PC-9 (cell line): ENCODE measurements at regions not wholly inside any gene's neighbourhood (a gene's known extent, or its start where the extent isn't known, plus 50 kb on each side); places are given as distances from the start of the nearest gene placed in this dataset.

Experiments
- BruUV-seq: library from RNA; stranded (reverse); fragments of 400-500 nt; replicated peaks from 2 replicates; lab custom pipeline; 2021; lab: Mats Ljungman, UMichigan
- CTCF ChIA-PET: fragments of 300-600 bp; sonication (Branson Sonifier 250); formaldehyde crosslinking; loops from one replicate; lab custom pipeline; 2022; ENCODE audit warnings: antibody characterized with exemption; lab: Charles Lee
- POLR2A ChIA-PET: fragments of 300-600 bp; sonication (Branson Sonifier 250); formaldehyde crosslinking; loops from one replicate; lab custom pipeline; 2022; ENCODE audit warnings: antibody characterized with exemption; ENCODE audit not compliant: unreplicated experiment; lab: Charles Lee
- DNase-seq, 2 experiments: peaks; one replicate each; pipeline versions ENCODE4 v3.0.0 to v3.0.0-alpha.2; 2015 to 2022; ENCODE audit warnings: mixed read lengths in 1 of 2
- H2AFZ ChIP-seq: fragments of 200-600 bp; sonication (generic); 2 replicates; pipeline ENCODE4 v1.8.1; 2017; ENCODE audit warnings: antibody characterized with exemption
- H3F3A ChIP-seq: fragments of 200-600 bp; sonication (generic); 2 replicates; pipeline ENCODE4 v1.8.1; 2017; ENCODE audit warnings: antibody characterized with exemption, mild to moderate bottlenecking, low read depth; ENCODE audit not compliant: insufficient read depth
- H3K27ac ChIP-seq: fragments of 200-600 bp; sonication (generic); 2 replicates; pipeline ENCODE4 v1.6.1; 2016; ENCODE audit warnings: mixed run types
- H3K27me3 ChIP-seq: fragments of 200-600 bp; sonication (generic); 2 replicates; pipeline ENCODE4 v1.6.1; 2016; ENCODE audit warnings: low read depth, mixed run types; ENCODE audit not compliant: insufficient read depth
- H3K36me3 ChIP-seq: fragments of 200-600 bp; sonication (generic); 2 replicates; pipeline ENCODE4 v1.6.1; 2016; ENCODE audit warnings: low read depth, mixed run types
- H3K4me1 ChIP-seq: fragments of 200-600 bp; sonication (generic); replicated peaks from 2 replicates; pipeline ENCODE4 v1.6.1; 2016; ENCODE audit warnings: mixed run types; ENCODE audit not compliant: insufficient read depth
- H3K4me2 ChIP-seq: fragments of 200-600 bp; sonication (generic); 2 replicates; pipeline ENCODE4 v1.6.1; 2017; ENCODE audit warnings: mixed run types
- H3K4me3 ChIP-seq: fragments of 200-600 bp; sonication (generic); 2 replicates; pipeline ENCODE4 v1.6.1; 2016; ENCODE audit warnings: mixed run types
- H3K79me2 ChIP-seq: fragments of 200-600 bp; sonication (generic); 2 replicates; pipeline ENCODE4 v1.6.1; 2017; ENCODE audit warnings: low read depth, mixed run types
- H3K9me2 ChIP-seq: fragments of 200-600 bp; sonication (generic); 2 replicates; pipeline ENCODE4 v1.8.1; 2017; ENCODE audit warnings: mild to moderate bottlenecking; ENCODE audit not compliant: insufficient read depth
- H3K9me3 ChIP-seq: fragments of 200-600 bp; sonication (generic); 2 replicates; pipeline ENCODE4 v1.8.1; 2016; ENCODE audit warnings: low read depth; ENCODE audit not compliant: insufficient read depth
- H4K20me1 ChIP-seq: fragments of 200-600 bp; sonication (generic); 2 replicates; pipeline ENCODE4 v1.8.1; 2017; ENCODE audit not compliant: insufficient read depth
- CTCF ChIP-seq: fragments of 200-600 bp; sonication (generic); conservative IDR thresholded peaks from 2 replicates; pipeline ENCODE4 v1.6.1; 2017; ENCODE audit warnings: mixed run types, antibody characterized with exemption, mild to moderate bottlenecking, moderate library complexity
- EZH2 ChIP-seq: fragments of 200-600 bp; sonication (generic); IDR thresholded peaks from 2 replicates; pipeline ENCODE4 v1.8.0; 2017; ENCODE audit warnings: antibody characterized with exemption, low read depth
- intact Hi-C: fragments of 100-400 bp; cut with micrococcal nuclease; formaldehyde crosslinking; loops from one replicate; pipeline ENCODE4 v1.10.0; 2022; ENCODE audit not compliant: unreplicated experiment

GRCh38 chr6:159351707-159352106 lies 182.5 kb downstream of the FNDC1 start:
- H3K4me1 ChIP-seq: no peaks in the 10 kb centered on the region
- H3K4me2 ChIP-seq: no peak overlapping the region
- no TSS peak for BruUV-seq
- H4K20me1 ChIP-seq: no peaks in the 10 kb centered on the region
- no peak overlapping the region for H2AFZ ChIP-seq
- no peaks in the 10 kb centered on the region for H3K36me3 ChIP-seq
- no peaks in the 10 kb centered on the region; the same call in 1 of the 2 replicates for H3K27me3 ChIP-seq
- intact Hi-C loops: no loop called here
- no peaks in the 10 kb centered on the region for H3K9me3 ChIP-seq
- TF ChIP-seq CTCF: no peak
- TF ChIP-seq EZH2: no peak
- ChIA-PET POLR2A (no interaction called here), CTCF (no interaction called here)
- H3K27ac ChIP-seq: no peak overlapping the region
- H3F3A ChIP-seq: no peaks in the 10 kb centered on the region
- no peak for DNase-seq
- H3K4me3 ChIP-seq: no peak overlapping the region
- no peaks in the 10 kb centered on the region for H3K79me2 ChIP-seq
- no peaks in the 10 kb centered on the region for H3K9me2 ChIP-seq

- BruUV-seq: no TSS peak
- no peak overlapping the region for H3K4me3 ChIP-seq
- no peaks in the 10 kb centered on the region for H4K20me1 ChIP-seq
- DNase-seq: no peak
- H3F3A ChIP-seq: no peaks in the 10 kb centered on the region
- H3K27me3 ChIP-seq: no peaks in the 10 kb centered on the region
- intact Hi-C loops: no loop called here
- TF ChIP-seq CTCF: no peak
- H3K9me2 ChIP-seq: no peaks in the 10 kb centered on the region
- no peak overlapping the region for H3K27ac ChIP-seq
- H3K36me3 ChIP-seq: no peaks in the 10 kb centered on the region
- no peaks in the 10 kb centered on the region for H3K9me3 ChIP-seq
- CTCF ChIA-PET: no interaction called here
- POLR2A ChIA-PET: no interaction called here
- H2AFZ ChIP-seq: no peak overlapping the region
- no peaks in the 10 kb centered on the region for H3K4me1 ChIP-seq
- H3K79me2 ChIP-seq: no peaks in the 10 kb centered on the region
- H3K4me2 ChIP-seq: no peak overlapping the region
Measured at GRCh38 chr6:159349915-159350314, 180.7 kb downstream of the FNDC1 start.

- POLR2A ChIA-PET: no interaction called here
- H3K9me2 ChIP-seq: no peaks in the 10 kb centered on the region
- DNase-seq: no peak
- H4K20me1 ChIP-seq: no peaks in the 10 kb centered on the region
- H3K4me3 ChIP-seq: no peak overlapping the region
- no peak overlapping the region for H3K27ac ChIP-seq
- H3K4me1 ChIP-seq: no peaks in the 10 kb centered on the region
- no peak for TF ChIP-seq CTCF
- TF ChIP-seq EZH2: no peak
- CTCF ChIA-PET: no interaction called here
- H3K79me2 ChIP-seq: no peaks in the 10 kb centered on the region
- no peaks in the 10 kb centered on the region for H3K27me3 ChIP-seq
- intact Hi-C loops: no loop called here
- no peaks in the 10 kb centered on the region for H3K36me3 ChIP-seq
- no peaks in the 10 kb centered on the region for H3K9me3 ChIP-seq
- no peak overlapping the region for H3K4me2 ChIP-seq
- H2AFZ ChIP-seq: no peak overlapping the region
- BruUV-seq: no TSS peak
- H3F3A ChIP-seq: no peaks in the 10 kb centered on the region
Measured at GRCh38 chr6:159343709-159344108, 174.5 kb downstream of the FNDC1 start.
